ENCODE measurements at regions not wholly inside any gene's neighbourhood (a gene's known extent, or its start where the extent isn't known, plus 50 kb on each side); places are given as distances from the start of the nearest gene placed in this dataset.

- Mint-ChIP-seq H3K27ac (ENCODE audit: unreplicated experiment) (no peak overlapping the region), H3K4me3 (ENCODE audit: unreplicated experiment) (no peak overlapping the region)
- TF ChIP-seq, protein P1, sequence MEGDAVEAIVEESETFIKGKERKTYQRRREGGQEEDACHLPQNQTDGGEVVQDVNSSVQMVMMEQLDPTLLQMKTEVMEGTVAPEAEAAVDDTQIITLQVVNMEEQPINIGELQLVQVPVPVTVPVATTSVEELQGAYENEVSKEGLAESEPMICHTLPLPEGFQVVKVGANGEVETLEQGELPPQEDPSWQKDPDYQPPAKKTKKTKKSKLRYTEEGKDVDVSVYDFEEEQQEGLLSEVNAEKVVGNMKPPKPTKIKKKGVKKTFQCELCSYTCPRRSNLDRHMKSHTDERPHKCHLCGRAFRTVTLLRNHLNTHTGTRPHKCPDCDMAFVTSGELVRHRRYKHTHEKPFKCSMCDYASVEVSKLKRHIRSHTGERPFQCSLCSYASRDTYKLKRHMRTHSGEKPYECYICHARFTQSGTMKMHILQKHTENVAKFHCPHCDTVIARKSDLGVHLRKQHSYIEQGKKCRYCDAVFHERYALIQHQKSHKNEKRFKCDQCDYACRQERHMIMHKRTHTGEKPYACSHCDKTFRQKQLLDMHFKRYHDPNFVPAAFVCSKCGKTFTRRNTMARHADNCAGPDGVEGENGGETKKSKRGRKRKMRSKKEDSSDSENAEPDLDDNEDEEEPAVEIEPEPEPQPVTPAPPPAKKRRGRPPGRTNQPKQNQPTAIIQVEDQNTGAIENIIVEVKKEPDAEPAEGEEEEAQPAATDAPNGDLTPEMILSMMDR (IDR thresholded peaks at IDR 0.05; ENCODE audit: partially characterized antibody, unreplicated experiment), result no peak
Observed at GRCh38 chr3:101049532-101049931, 56.3 kb upstream of the ABI3BP start.

GRCh38 chr3:101043687-101044078 is 50.5 kb upstream of the ABI3BP start:
- no peak overlapping the region for H3K27ac Mint-ChIP-seq (ENCODE audit: unreplicated experiment)
- H3K36me3 Mint-ChIP-seq (ENCODE audit: unreplicated experiment), result no peaks in the 10 kb centered on the region
- no peak for DNase-seq
- H3K9me3 Mint-ChIP-seq (ENCODE audit: unreplicated experiment), result peaks cover 2% of the 10 kb centered on the region
- H3K4me1 Mint-ChIP-seq (ENCODE audit: low read depth, unreplicated experiment), result peaks cover 4% of the 10 kb centered on the region
- TF ChIP-seq, protein P1 (IDR thresholded peaks at IDR 0.05; ENCODE audit: partially characterized antibody, unreplicated experiment), result no peak
- no peaks in the 10 kb centered on the region for H3K27me3 Mint-ChIP-seq (ENCODE audit: unreplicated experiment)
- no peak overlapping the region for H3K4me3 Mint-ChIP-seq (ENCODE audit: unreplicated experiment)

More at GRCh38 chr3:101049532-101049931, 56.3 kb upstream of the ABI3BP start:
- H3K4me1 Mint-ChIP-seq (ENCODE audit: low read depth, unreplicated experiment), result no peaks in the 10 kb centered on the region
- DNase-seq, result no peak
- H3K36me3 Mint-ChIP-seq (ENCODE audit: unreplicated experiment), result no peaks in the 10 kb centered on the region
- peaks cover 2% of the 10 kb centered on the region for H3K9me3 Mint-ChIP-seq (ENCODE audit: unreplicated experiment)
- H3K27me3 Mint-ChIP-seq (ENCODE audit: unreplicated experiment), result no peaks in the 10 kb centered on the region

- Mint-ChIP-seq H3K9me3 (ENCODE audit: unreplicated experiment) (no peaks in the 10 kb centered on the region), H3K36me3 (ENCODE audit: unreplicated experiment) (no peaks in the 10 kb centered on the region), H3K27me3 (ENCODE audit: unreplicated experiment) (no peaks in the 10 kb centered on the region), H3K27ac (ENCODE audit: unreplicated experiment) (no peak overlapping the region), H3K4me3 (ENCODE audit: unreplicated experiment) (no peak overlapping the region), H3K4me1 (ENCODE audit: low read depth, unreplicated experiment) (peaks cover 4% of the 10 kb centered on the region)
- TF ChIP-seq, protein P1 (IDR thresholded peaks at IDR 0.05; ENCODE audit: partially characterized antibody, unreplicated experiment), result no peak
- DNase-seq, result no peak
Observed at GRCh38 chr3:101042996-101043686, 49.9 kb upstream of the ABI3BP start.

Data from glutamatergic neuron (in vitro differentiated cells).